RWPE1 (cell line): ENCODE measurements at regions not wholly inside any gene's neighbourhood (a gene's known extent, or its start where the extent isn't known, plus 50 kb on each side); places are given as distances from the start of the nearest gene placed in this dataset.

Experiments
- CTCF ChIA-PET: fragments of 350-600 bp; sonication (Branson Sonifier 250); formaldehyde crosslinking; extraction: SDS; loops from one replicate; lab custom pipeline; 2021; lab: Yijun Ruan, JAX
- POLR2A ChIA-PET: fragments of 400-600 bp; formaldehyde crosslinking; extraction: SDS; loops from one replicate; lab custom pipeline; 2020; ENCODE audit warnings: antibody characterized with exemption; ENCODE audit not compliant: low non-redundant PET; lab: Yijun Ruan, JAX
- DNase-seq: peaks from one replicate; pipeline ENCODE4 v3.0.0; 2012; ENCODE audit warnings: low spot score
- H3K27ac ChIP-seq: fragments of 450-650 bp; 2 replicates; pipeline ENCODE4 v1.5.1; 2017
- TF ChIP-seq, protein P1 (sequence below): fragments of 450-650 bp; conservative IDR thresholded peaks from 2 replicates; pipeline ENCODE4 v1.5.1; 2017; ENCODE audit warnings: low read depth, mild to moderate bottlenecking

DNA sequence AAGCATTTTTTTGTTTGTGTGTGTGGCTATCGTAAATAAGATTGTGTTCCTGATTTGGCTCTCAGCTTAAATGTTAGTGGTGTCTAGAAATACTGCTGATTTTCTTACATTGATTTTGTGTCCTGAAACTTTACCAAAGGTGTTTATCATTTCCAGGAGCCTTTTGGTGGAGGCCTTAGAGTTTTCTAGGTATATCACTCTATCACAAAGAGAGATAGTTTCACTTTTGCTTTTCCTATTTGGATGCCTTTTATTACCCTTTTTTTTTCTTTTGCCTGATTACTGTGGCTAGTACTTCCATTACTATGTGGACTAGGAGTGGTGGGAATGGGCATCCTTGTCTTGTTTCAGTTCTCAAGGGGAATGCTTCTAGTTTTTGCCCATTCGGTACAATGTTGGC is 109.6 kb downstream of the S1PR1 start:
- ChIA-PET POLR2A (no interaction called here), CTCF (no interaction called here)
- no peak overlapping the region for H3K27ac ChIP-seq
- TF ChIP-seq, protein P1, sequence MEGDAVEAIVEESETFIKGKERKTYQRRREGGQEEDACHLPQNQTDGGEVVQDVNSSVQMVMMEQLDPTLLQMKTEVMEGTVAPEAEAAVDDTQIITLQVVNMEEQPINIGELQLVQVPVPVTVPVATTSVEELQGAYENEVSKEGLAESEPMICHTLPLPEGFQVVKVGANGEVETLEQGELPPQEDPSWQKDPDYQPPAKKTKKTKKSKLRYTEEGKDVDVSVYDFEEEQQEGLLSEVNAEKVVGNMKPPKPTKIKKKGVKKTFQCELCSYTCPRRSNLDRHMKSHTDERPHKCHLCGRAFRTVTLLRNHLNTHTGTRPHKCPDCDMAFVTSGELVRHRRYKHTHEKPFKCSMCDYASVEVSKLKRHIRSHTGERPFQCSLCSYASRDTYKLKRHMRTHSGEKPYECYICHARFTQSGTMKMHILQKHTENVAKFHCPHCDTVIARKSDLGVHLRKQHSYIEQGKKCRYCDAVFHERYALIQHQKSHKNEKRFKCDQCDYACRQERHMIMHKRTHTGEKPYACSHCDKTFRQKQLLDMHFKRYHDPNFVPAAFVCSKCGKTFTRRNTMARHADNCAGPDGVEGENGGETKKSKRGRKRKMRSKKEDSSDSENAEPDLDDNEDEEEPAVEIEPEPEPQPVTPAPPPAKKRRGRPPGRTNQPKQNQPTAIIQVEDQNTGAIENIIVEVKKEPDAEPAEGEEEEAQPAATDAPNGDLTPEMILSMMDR, result no peak
- DNase-seq, result no peak

DNA sequence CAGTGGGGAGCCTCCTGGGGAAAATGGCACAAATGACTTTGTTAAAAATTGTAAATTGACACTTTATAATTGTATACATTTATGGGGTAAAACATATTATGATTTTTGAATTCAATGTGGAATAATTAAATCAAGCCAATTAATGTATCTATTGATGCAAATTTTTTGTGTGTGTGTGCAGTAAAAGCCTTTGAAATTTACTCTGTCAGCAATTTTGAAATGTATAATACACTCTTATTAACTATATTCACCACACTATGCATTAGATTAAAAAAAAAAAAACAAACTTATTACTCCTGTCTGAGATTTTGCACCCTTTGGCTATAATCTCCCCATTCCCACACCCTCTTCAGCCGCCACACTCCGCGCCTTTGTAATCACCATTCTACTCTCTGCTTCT is 119.2 kb downstream of the S1PR1 start:
- ChIA-PET CTCF (interaction anchor here (1.7 kb wide), 1 partner anchor 47 kb away, joined by 12 read pairs; no protein-coding TSS in a partner anchor), POLR2A (no interaction called here)
- H3K27ac ChIP-seq, result no peak overlapping the region
- DNase-seq, result no peak
- TF ChIP-seq, protein P1, result no peak

DNA sequence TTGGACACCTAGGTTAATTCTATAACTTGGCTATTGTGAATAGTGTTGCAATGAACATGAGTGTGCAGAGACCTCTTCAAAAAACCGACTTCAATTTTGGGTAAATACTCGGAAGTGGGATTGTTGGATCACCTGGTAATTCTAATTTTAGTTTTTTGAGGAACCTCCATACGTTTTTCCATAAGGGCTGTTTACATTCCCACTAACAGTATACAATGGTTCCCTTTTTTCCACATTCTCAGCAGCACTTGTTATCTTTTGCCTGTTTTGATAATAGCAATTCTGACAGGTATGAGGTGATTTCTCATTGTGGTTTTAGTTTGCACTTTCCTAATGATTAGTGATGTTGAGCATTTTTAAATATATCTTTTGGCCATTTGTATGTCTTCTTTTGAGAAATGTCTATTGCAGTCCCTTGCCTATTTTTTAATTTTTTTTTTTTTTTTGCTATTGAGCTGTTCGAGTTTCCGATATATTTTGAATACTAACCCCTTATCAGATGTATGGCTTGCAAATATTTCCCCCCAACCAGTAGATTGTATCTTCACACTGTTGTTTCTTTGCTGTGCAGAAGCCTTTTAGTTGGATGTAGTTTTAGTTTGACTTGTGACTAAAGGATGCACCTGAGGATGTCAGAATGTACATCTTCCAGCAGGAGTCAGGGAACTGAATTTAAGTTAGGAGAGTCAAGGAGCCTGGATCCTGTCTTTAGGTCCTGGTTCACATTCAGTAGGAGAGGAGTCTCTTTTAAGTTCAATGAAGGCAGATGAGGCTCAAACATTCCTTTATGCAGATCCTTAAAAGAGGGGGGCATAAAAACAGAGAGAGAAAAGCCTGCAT is 120.0 kb downstream of the S1PR1 start:
- no peak for DNase-seq
- TF ChIP-seq, protein P1, result no peak
- POLR2A ChIA-PET, result interaction anchor here (0.8 kb wide), 1 partner anchor 47 kb away, joined by 8 read pairs; no protein-coding TSS in a partner anchor
- no peak overlapping the region for H3K27ac ChIP-seq
- CTCF ChIA-PET, result interaction anchor here (0.7 to 1.7 kb wide), 4 partner anchors 10 to 68 kb away, joined by 4 to 21 read pairs (median 8); no protein-coding TSS in a partner anchor

DNA sequence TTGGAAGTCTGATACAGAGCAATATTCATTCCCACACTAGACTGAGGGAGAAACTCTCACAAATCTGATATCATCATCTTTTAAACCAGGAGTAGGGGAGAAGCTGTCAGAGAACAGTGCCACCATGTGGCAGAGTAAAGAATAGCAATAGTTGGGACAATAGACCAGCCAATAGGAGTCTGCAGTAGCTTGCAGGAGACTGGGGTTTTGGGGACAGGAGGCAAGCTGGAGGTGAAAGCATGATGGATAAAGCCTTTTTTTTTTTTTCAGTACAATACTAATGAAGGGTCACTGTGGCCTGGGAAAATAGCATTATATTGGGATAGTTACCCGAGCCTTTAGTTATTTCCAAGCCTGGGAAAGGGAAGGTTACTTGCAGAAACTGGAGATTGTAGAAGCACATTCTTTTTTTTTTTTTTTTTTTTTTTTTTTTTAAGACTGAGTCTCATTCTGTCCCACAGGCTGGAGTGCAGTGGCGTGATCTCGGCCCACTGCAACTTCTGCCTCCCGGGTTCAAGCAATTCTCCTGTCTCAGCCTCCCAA is 120.7 kb downstream of the S1PR1 start:
- TF ChIP-seq, protein P1, result peak; percentile 84
- H3K27ac ChIP-seq, result no peak overlapping the region
- POLR2A ChIA-PET, result interaction anchor here (0.8 kb wide), 1 partner anchor 48 kb away, joined by 8 read pairs; no protein-coding TSS in a partner anchor

DNA sequence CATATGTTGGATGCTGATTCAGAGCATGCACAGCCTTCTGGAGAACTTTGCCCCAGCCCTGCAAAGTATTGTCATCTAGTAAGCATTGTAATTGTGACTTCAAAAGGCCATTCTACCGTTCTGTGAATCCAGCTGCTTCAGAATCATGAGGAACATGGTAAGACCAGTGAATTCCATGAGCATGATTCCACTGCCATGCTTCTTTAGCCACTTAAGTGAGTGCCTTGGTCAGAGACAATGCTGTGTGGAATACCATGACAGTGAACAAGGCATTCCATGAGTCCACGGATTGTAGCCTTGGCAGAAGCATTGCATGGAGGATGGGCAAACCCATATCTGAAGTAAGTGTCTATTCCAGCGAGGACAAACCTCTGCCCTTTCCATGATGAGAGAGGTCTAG is 123.7 kb downstream of the S1PR1 start:
- CTCF ChIA-PET, result no interaction called here
- TF ChIP-seq, protein P1, result no peak
- POLR2A ChIA-PET, result no interaction called here
- H3K27ac ChIP-seq, result no peak overlapping the region
- no peak for DNase-seq

More for the DNA sequence above, 120.7 kb downstream of the S1PR1 start:
- CTCF ChIA-PET, result interaction anchor here (0.5 to 1.7 kb wide), 7 partner anchors 10 to 1411 kb away, joined by 3 to 21 read pairs (median 5); no protein-coding TSS in a partner anchor
- peak; percentile 84 for DNase-seq

DNA sequence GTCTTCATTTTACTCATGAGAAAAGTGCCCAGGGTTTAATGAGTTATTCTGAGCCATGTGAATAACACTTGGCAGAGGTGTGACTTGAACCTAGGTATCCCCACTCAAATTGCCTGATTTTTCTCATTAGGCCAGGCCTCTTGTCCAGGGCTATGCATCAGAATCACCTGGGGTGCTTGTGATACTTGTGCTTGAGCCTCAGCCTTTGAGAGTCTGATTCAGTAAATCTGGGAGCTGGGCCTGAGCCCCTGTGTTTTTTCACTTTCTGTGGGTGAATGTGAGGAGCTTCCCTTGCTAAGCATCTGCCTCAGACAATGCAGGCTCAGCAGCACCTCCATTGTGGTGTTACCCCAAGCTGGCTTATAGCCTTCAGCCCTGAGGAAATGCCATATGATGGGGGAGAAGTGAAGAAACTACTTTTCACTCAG is 127.1 kb downstream of the S1PR1 start:
- TF ChIP-seq, protein P1, result no peak
- ChIA-PET POLR2A (no interaction called here), CTCF (no interaction called here)
- H3K27ac ChIP-seq, result no peak overlapping the region
- no peak for DNase-seq
